ENCODE measurements at regions not wholly inside any gene's neighbourhood (a gene's known extent, or its start where the extent isn't known, plus 50 kb on each side); places are given as distances from the start of the nearest gene placed in this dataset.

- DNase-seq (ENCODE audit: low read depth in 4 of 4, low spot score in 2 of 4): peak in 1 of 4 donors; percentile 57
Observed at GRCh38 chr22:48320683-48321451, 1506.8 kb downstream of the BRD1 start.

DNA sequence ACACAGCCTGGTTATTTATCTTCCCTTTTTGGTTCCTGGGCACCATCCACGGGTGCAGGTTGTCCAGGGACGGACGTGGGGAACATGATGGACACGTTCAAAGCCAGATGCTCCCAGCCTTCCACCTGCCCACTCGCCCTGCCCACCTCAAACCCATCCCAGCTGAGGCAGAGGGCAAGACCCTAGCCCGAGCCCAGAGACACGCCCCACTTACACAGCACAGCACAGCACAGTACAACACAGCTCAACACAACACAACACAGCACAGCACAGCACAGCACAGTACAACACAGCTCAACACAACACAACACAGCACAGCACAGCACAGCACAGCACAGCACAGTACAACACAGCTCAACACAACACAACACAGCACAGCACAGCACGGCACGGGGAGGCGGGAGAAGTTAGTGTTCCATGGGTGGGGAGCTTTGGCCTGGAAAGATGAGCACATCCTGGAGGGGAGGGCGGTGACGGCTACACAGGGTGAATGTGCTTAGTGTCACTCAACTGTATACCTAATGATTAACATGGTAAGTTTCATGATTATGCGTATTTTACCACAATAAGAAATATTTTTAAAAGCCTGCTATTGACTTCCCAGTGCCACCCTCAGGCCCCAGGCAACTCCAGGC is 1507.5 kb downstream of the BRD1 start:
- DNase-seq (ENCODE audit: low read depth in 4 of 4, low spot score in 2 of 4): no peak

- no peak for DNase-seq (ENCODE audit: low read depth in 4 of 4, low spot score in 2 of 4)
Observed at GRCh38 chr22:48319321-48320047, 1508.2 kb downstream of the BRD1 start.

- no peak for DNase-seq (ENCODE audit: low read depth in 4 of 4, low spot score in 2 of 4)
Observed at GRCh38 chr22:48318575-48319320, 1508.9 kb downstream of the BRD1 start.

GRCh38 chr22:48318173-48318572 is 1509.5 kb downstream of the BRD1 start:
- no peak for DNase-seq (ENCODE audit: low read depth in 4 of 4, low spot score in 2 of 4)

- DNase-seq (ENCODE audit: low read depth in 4 of 4, low spot score in 2 of 4): no peak
Observed at GRCh38 chr22:48316257-48317250, 1511.1 kb downstream of the BRD1 start.

- no peak for DNase-seq (ENCODE audit: low read depth in 4 of 4, low spot score in 2 of 4)
Observed at GRCh38 chr22:48315439-48316256, 1512.0 kb downstream of the BRD1 start.

DNA sequence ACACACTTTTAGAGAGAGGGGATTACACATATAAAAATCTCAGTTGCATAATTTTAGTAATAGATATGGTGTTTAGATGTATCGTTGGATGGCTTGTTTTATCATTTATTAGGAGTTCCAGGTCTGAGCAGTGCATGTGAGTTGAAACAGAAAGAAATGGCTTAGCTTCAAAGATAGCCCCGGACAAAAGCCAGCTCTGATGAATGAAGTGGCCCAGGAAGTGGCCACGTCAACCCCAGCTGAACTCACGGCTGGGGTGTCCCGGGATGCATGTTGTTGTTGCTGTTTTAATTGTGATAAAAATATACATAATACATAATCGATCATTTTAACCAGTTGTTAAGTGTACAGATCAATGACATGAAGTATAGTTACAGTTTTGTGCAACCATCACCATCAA is 1513.6 kb downstream of the BRD1 start:
- no peak for DNase-seq (ENCODE audit: low read depth in 4 of 4, low spot score in 2 of 4)

- no peak for DNase-seq (ENCODE audit: low read depth in 4 of 4, low spot score in 2 of 4)
Observed at GRCh38 chr22:48313175-48313830, 1514.4 kb downstream of the BRD1 start.

DNA sequence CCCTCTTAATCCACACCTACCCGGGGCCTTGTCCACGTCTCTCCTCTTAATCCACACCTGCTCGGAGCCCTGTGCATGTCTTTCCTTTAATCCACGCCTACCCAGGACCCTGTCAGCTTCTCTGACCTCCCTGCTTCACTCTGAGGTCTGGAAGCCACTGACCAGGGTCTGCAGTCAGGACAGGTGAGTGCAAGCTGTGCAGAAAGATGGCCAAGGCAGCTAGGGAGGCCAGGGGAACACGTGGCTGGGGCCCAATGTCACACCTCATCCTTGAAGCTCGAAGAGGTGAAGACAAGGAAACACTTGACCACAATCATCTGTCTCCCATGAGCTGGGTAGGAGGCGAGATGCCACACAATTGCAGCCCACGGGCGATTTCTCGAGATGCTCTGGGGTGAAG is 1516.9 kb downstream of the BRD1 start:
- DNase-seq (ENCODE audit: low read depth in 4 of 4, low spot score in 2 of 4): no peak

GRCh38 chr22:48310289-48310688 is 1517.4 kb downstream of the BRD1 start:
- DNase-seq (ENCODE audit: low read depth in 4 of 4, low spot score in 2 of 4): no peak

DNA sequence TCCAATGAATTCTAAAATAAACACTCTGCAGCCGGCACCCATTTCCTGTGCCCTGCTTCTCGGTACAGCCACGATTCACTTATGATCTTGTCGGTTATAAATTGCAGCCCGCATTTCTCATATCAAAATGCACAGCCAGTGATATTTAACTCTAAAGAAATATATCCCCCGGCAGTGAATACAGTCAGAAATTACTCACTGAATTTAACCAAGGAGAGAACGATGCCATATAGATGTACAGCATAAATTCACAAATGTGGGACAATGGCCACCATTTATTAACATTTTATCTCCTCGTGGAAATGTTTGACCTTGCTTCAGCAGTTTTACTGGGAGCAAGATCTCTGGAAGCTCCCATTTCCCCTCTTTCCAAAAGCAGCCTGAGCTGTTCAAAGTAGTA is 1517.8 kb downstream of the BRD1 start:
- DNase-seq (ENCODE audit: low read depth in 4 of 4, low spot score in 2 of 4): peak in 1 of 4 donors; percentile 16

DNA sequence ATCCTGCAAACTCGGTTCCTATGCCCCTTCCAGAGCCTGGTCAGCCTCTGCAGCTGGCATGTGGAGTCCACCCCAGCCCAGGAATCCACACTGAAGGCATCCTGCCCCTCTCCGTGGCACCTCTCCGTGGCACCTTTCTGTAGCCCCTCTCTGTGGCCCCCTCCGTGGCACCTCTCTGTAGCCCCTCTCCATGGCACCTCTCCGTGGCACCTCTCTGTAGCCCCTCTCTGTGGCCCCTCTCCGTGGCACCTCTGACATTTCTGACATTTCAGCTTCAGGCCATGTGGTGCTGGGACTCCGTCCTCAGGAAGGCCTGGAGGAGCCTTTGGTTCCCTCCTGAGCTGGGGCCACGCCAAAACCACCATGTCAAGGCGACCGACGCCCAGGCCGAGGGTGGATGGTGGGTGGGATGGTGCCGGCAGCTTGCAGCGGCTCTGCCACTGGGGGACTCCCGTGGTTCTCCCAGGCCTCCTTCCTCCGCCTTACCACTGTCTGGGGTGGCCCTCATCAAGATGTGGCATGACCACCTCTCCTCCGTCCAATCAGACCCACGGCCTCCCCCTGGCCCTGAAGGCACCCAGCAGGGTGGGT is 1518.5 kb downstream of the BRD1 start:
- no peak for DNase-seq (ENCODE audit: low read depth in 4 of 4, low spot score in 2 of 4)

DNA sequence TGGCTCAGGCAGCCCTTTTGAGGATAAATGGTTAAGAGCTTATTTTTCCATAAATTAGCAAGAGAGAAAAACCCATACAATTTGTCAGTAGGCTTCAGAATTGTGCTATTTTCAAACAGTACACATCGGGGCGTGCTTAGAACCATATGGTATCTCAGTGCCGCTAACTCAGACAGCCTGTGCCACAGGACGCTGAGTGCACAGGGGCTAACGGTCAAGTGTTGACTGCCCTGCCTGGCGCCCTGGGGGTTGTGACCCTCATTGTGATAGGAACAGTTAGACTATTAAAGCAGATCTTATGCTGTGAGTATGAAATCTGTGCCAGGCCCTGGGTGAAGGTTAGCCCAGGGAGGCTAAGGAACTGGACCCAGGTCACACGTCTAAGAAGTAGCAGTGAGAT is 1519.7 kb downstream of the BRD1 start:
- no peak for DNase-seq (ENCODE audit: low read depth in 4 of 4, low spot score in 2 of 4)

- no peak for DNase-seq (ENCODE audit: low read depth in 4 of 4, low spot score in 2 of 4)
Observed at GRCh38 chr22:48306785-48307510, 1520.7 kb downstream of the BRD1 start.

DNA sequence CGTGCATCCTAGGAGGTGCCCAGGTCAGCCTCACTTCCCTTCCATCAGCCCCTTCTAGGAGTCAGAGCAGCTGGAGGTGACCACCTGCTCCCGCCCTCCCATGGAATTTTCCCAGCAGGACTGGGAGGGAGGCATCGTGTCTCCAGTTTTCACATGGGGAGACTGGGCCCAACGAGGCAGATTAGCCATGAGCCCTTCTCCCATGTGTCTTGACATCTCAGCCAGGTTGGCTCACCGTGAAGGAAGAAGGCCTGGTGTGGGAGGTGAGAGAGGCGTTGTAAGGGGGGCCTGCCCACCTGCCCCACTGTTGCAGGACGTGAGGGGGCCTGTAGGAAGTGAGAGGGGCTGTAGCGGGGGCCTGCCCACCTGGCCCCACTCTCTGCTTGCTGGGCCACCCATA is 1521.4 kb downstream of the BRD1 start:
- DNase-seq (ENCODE audit: low read depth in 4 of 4, low spot score in 2 of 4): no peak

GRCh38 chr22:48305726-48306235 is 1521.9 kb downstream of the BRD1 start:
- no peak for DNase-seq (ENCODE audit: low read depth in 4 of 4, low spot score in 2 of 4)

Measured in left renal cortex interstitium (tissue), 4 donors.